Kidney (tissue), 13 donors: ENCODE measurements at regions not wholly inside any gene's neighbourhood (a gene's known extent, or its start where the extent isn't known, plus 50 kb on each side); places are given as distances from the start of the nearest gene placed in this dataset.

Experiments used
- DNase-seq, 5 donors: peaks; one replicate each; pipeline ENCODE4 v3.0.0-alpha.2; 2013 to 2020
- FAIRE-seq: peaks from 2 replicates; lab custom pipeline; 2012; peaks lifted over from hg19 to GRCh38; lab: Jason Lieb, UNC
- H3K27ac ChIP-seq, 2 donors: one replicate each; pipeline ENCODE4 v1.7.0; 2013; ENCODE audit warnings: low read depth in 2 of 2, low read length in 2 of 2, inconsistent platforms in 1 of 2
- H3K27me3 ChIP-seq: one replicate; pipeline ENCODE4 v1.7.1; 2013; ENCODE audit warnings: low read length, inconsistent platforms; ENCODE audit not compliant: control insufficient read depth, insufficient read depth
- H3K36me3 ChIP-seq, 3 donors: one replicate each; pipeline versions ENCODE4 v1.7.0 to v1.7.1; 2013; ENCODE audit warnings: low read length in 3 of 3, control low read depth in 1 of 3, inconsistent platforms in 1 of 3; ENCODE audit not compliant: insufficient read depth in 3 of 3, control insufficient read depth in 2 of 3
- H3K4me1 ChIP-seq, 3 donors: one replicate each; pipeline versions ENCODE4 v1.7.0 to v1.7.1; 2013; ENCODE audit warnings: low read length in 3 of 3, inconsistent platforms in 1 of 3, low read depth in 1 of 3; ENCODE audit not compliant: control insufficient read depth in 2 of 3, insufficient read depth in 2 of 3
- H3K4me3 ChIP-seq, 3 donors: one replicate each; pipeline versions ENCODE4 v1.7.0 to v1.8.1; 2013; ENCODE audit warnings: low read length in 3 of 3, control low read depth in 1 of 3, inconsistent platforms in 1 of 3
- H3K9ac ChIP-seq, 3 donors: one replicate each; pipeline versions ENCODE4 v1.7.0 to v1.7.1; 2013; ENCODE audit warnings: low read length in 3 of 3, control low read depth in 1 of 3, inconsistent platforms in 1 of 3
- H3K9me3 ChIP-seq, 3 donors: one replicate each; pipeline versions ENCODE4 v1.7.0 to v1.7.1; 2013; ENCODE audit warnings: low read length in 3 of 3, control low read depth in 1 of 3, inconsistent platforms in 1 of 3; ENCODE audit not compliant: control insufficient read depth in 2 of 3, insufficient read depth in 1 of 3
- intact Hi-C: fragments of 100-400 bp; cut with DNase I; formaldehyde crosslinking; loops from one replicate; pipeline ENCODE4 v1.11.1; 2022
- TF ChIP-seq, protein P1 (sequence below): IDR thresholded peaks from 3 replicates; pipeline ENCODE4 v1.5.1; 2012; ENCODE audit warnings: mild to moderate bottlenecking, moderate library complexity, borderline replicate concordance; ENCODE audit not compliant: insufficient read depth; ENCODE audit errors: extremely low read depth
- donor health status: control.
- donor health status: control.
- donor health status: control.
- donor health status: control.
- donor health status: control.
- donor health status: DM: yes; HTN: yes; CAD: no.
- donor health status: Normal renal cell carcinoma (clear cell type).

DNA sequence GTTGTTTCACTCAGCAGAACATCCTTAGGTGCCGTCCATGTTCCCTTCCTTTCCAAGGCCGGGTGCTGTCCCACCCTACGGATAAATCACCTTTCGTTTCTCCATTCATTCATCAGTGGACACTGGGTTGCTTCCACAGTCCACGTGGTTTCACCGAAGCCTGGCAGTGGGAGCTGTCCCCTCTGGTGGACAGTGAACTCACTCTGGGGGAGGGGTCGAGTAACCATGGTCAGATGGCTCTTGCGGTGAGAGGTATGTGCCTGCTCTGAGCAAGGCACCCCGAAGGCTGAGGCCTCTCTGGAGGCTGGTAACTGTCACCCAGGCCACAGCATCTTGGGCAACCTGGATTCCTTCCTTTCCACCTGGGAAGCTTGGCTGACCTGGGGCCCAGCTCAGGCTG is 61.5 kb upstream of the TWIST2 start:
- Histone ChIP-seq H3K36me3 (no peaks in the 10 kb centered on the region), H3K9me3 (no peaks in the 10 kb centered on the region), H3K9ac (no peak overlapping the region), H3K27ac (no peak overlapping the region), H3K4me1 (no peaks in the 10 kb centered on the region), H3K27me3 (no peaks in the 10 kb centered on the region), H3K4me3 (no peak overlapping the region)
- DNase-seq (no peak), FAIRE-seq (no peak)
- intact Hi-C loops = loop anchor here (10.0 kb wide), 1 partner anchor 422 kb away; no protein-coding TSS in a partner anchor
- TF ChIP-seq, protein P1, sequence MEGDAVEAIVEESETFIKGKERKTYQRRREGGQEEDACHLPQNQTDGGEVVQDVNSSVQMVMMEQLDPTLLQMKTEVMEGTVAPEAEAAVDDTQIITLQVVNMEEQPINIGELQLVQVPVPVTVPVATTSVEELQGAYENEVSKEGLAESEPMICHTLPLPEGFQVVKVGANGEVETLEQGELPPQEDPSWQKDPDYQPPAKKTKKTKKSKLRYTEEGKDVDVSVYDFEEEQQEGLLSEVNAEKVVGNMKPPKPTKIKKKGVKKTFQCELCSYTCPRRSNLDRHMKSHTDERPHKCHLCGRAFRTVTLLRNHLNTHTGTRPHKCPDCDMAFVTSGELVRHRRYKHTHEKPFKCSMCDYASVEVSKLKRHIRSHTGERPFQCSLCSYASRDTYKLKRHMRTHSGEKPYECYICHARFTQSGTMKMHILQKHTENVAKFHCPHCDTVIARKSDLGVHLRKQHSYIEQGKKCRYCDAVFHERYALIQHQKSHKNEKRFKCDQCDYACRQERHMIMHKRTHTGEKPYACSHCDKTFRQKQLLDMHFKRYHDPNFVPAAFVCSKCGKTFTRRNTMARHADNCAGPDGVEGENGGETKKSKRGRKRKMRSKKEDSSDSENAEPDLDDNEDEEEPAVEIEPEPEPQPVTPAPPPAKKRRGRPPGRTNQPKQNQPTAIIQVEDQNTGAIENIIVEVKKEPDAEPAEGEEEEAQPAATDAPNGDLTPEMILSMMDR = no peak

DNA sequence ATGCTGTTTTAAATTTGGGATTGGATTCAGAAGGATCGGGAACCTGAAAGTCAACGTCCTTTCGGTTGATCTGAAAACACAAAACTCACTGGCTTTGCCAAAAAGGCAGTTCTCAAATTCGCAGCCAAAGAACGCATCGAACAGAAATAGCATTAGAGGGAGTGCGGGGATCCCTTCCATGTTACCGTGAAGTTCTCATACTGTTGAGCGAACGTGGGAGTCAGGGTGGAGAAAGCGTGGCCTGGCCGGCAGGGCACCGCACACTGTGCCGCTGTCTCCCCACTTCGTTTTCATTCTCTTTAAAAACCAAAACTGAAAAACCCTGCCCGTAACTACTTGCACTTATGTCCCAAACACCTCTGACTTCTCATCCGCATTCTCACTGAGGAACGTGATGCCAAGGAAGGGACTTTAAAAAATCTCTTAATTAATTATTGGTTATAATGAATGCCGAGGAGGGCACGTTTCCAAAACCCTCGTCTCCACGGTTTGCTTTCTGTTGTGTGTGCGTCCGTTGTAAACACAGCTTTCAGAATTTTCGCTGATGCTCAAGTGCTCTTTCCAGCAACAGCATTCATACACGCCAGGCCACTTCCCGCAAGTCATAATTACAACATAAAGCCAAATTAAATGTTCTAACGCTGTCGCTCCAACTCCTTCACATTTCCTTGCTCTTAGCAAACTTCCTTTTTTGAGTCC is 60.9 kb upstream of the TWIST2 start:
- Histone ChIP-seq H3K4me1 (no peaks in the 10 kb centered on the region), H3K36me3 (no peaks in the 10 kb centered on the region), H3K9ac (no peak overlapping the region), H3K27me3 (no peaks in the 10 kb centered on the region), H3K27ac (no peak overlapping the region), H3K9me3 (no peaks in the 10 kb centered on the region), H3K4me3 (no peak overlapping the region)
- FAIRE-seq (no peak), DNase-seq (no peak)
- TF ChIP-seq, protein P1 = no peak
- intact Hi-C loops = loop anchor here (10.0 kb wide), 1 partner anchor 422 kb away; no protein-coding TSS in a partner anchor

GRCh38 chr2:238787501-238787900 is 60.4 kb upstream of the TWIST2 start:
- Histone ChIP-seq H3K27ac (no peak overlapping the region), H3K4me1 (no peaks in the 10 kb centered on the region), H3K4me3 (no peak overlapping the region), H3K9me3 (no peaks in the 10 kb centered on the region), H3K9ac (no peak overlapping the region), H3K27me3 (no peaks in the 10 kb centered on the region), H3K36me3 (no peaks in the 10 kb centered on the region)
- intact Hi-C loops = loop anchor here (10.0 kb wide), 1 partner anchor 423 kb away; no protein-coding TSS in a partner anchor
- no peak for DNase-seq
- TF ChIP-seq, protein P1 = no peak
- no peak for FAIRE-seq
